Sigmoid colon (tissue), 3 donors: ENCODE measurements at regions not wholly inside any gene's neighbourhood (a gene's known extent, or its start where the extent isn't known, plus 50 kb on each side); places are given as distances from the start of the nearest gene placed in this dataset.

Experiments used
- POLR2A ChIP-seq, 2 donors: fragments of 450-650 bp; IDR thresholded peaks; one replicate each; pipeline ENCODE4 v1.6.1; 2016; ENCODE audit warnings: antibody characterized with exemption in 2 of 2, mild to moderate bottlenecking in 2 of 2, moderate library complexity in 2 of 2
- TF ChIP-seq, protein P1 (sequence below), 4 experiments: fragments of 450-650 bp in 3 of 4; fragments of 200-600 bp in 1 of 4; IDR thresholded peaks; one replicate each; pipeline ENCODE4 v1.5.1; 2016 to 2019; ENCODE audit warnings: antibody characterized with exemption in 4 of 4, mild to moderate bottlenecking in 3 of 4, moderate library complexity in 2 of 4

DNA sequence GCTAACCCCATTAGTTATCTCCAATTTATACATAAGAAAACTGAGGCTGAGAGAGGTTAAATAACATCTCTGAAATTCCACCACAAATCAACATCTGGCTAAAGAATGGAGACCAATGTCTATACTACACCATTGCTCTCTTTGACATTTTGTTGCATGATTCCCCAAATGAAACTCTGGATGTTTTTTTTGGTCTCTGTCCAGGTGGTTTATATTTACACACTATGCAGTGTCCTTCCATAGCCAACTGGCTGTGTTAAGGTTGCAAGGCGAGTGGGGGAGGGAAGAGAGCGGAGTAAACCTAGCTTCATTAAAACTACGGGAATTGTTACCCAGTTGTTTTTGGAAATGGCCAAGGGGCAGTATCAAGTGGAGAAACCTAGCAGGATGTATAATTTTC lies 67.2 kb downstream of the KIF4B start:
- TF ChIP-seq, protein P1, sequence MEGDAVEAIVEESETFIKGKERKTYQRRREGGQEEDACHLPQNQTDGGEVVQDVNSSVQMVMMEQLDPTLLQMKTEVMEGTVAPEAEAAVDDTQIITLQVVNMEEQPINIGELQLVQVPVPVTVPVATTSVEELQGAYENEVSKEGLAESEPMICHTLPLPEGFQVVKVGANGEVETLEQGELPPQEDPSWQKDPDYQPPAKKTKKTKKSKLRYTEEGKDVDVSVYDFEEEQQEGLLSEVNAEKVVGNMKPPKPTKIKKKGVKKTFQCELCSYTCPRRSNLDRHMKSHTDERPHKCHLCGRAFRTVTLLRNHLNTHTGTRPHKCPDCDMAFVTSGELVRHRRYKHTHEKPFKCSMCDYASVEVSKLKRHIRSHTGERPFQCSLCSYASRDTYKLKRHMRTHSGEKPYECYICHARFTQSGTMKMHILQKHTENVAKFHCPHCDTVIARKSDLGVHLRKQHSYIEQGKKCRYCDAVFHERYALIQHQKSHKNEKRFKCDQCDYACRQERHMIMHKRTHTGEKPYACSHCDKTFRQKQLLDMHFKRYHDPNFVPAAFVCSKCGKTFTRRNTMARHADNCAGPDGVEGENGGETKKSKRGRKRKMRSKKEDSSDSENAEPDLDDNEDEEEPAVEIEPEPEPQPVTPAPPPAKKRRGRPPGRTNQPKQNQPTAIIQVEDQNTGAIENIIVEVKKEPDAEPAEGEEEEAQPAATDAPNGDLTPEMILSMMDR (IDR thresholded peaks at IDR 0.05): no peak
- TF ChIP-seq POLR2A (IDR thresholded peaks at IDR 0.05): no peak
